HEK293T (cell line): ENCODE measurements at regions not wholly inside any gene's neighbourhood (a gene's known extent, or its start where the extent isn't known, plus 50 kb on each side); places are given as distances from the start of the nearest gene placed in this dataset.

Source experiments
- CTCF ChIA-PET: fragments of 350-600 bp; formaldehyde crosslinking; extraction: SDS; loops from one replicate; lab custom pipeline; 2021; ENCODE audit warnings: antibody characterized with exemption, inconsistent platforms; lab: Yijun Ruan, JAX
- POLR2A ChIA-PET: fragments of 350-600 bp; formaldehyde crosslinking; extraction: SDS; loops from one replicate; lab custom pipeline; 2020; ENCODE audit warnings: antibody characterized with exemption, inconsistent platforms; lab: Yijun Ruan, JAX
- DNase-seq: peaks from one replicate; pipeline ENCODE4 v3.0.0; 2012; ENCODE audit warnings: mixed read lengths; ENCODE audit errors: extremely low spot score
- ARNT ChIP-seq: fragments of 450-650 bp; IDR thresholded peaks from 2 replicates; pipeline ENCODE4 v1.6.1; 2017; ENCODE audit warnings: mild to moderate bottlenecking
- BHLHE40 ChIP-seq: fragments of 450-650 bp; IDR thresholded peaks from 2 replicates; pipeline ENCODE4 v1.6.1; 2016; ENCODE audit warnings: mild to moderate bottlenecking, moderate library complexity, borderline replicate concordance
- CTBP1 ChIP-seq: fragments of 450-650 bp; IDR thresholded peaks from 2 replicates; pipeline ENCODE4 v1.6.1; 2016; ENCODE audit warnings: borderline replicate concordance
- ELF4 ChIP-seq: fragments of 450-650 bp; IDR thresholded peaks from 2 replicates; pipeline ENCODE4 v1.6.1; 2017; ENCODE audit warnings: antibody characterized with exemption
- FOXA1 ChIP-seq: fragments of 450-650 bp; IDR thresholded peaks from 2 replicates; pipeline ENCODE4 v1.6.1; 2016; ENCODE audit warnings: mild to moderate bottlenecking
- FOXK2 ChIP-seq: fragments of 450-650 bp; IDR thresholded peaks from 2 replicates; pipeline ENCODE4 v1.6.1; 2016; ENCODE audit warnings: mild to moderate bottlenecking
- FOXM1 ChIP-seq: fragments of 450-650 bp; IDR thresholded peaks from 2 replicates; pipeline ENCODE4 v1.6.1; 2017; ENCODE audit warnings: mild to moderate bottlenecking, borderline replicate concordance
- HDGF ChIP-seq: fragments of 450-650 bp; IDR thresholded peaks from 2 replicates; pipeline ENCODE4 v1.6.1; 2017; ENCODE audit warnings: antibody characterized with exemption, borderline replicate concordance
- L3MBTL2 ChIP-seq: fragments of 450-650 bp; conservative IDR thresholded peaks from 2 replicates; pipeline ENCODE4 v1.6.1; 2016; ENCODE audit warnings: mild to moderate bottlenecking
- LEF1 ChIP-seq: fragments of 450-650 bp; IDR thresholded peaks from 2 replicates; pipeline ENCODE4 v1.6.1; 2017; ENCODE audit warnings: mild to moderate bottlenecking, borderline replicate concordance
- NFRKB ChIP-seq: fragments of 450-650 bp; IDR thresholded peaks from 2 replicates; pipeline ENCODE4 v1.6.1; 2016; ENCODE audit warnings: mild to moderate bottlenecking, moderate library complexity
- PKNOX1 ChIP-seq: fragments of 450-650 bp; IDR thresholded peaks from 2 replicates; pipeline ENCODE4 v1.6.1; 2016
- SP1 ChIP-seq: fragments of 450-650 bp; IDR thresholded peaks from 2 replicates; pipeline ENCODE4 v1.6.1; 2017
- SUZ12 ChIP-seq: fragments of 450-650 bp; IDR thresholded peaks from 2 replicates; pipeline ENCODE4 v1.6.1; 2016; ENCODE audit warnings: mild to moderate bottlenecking
- TARDBP ChIP-seq: fragments of 450-650 bp; IDR thresholded peaks from 2 replicates; pipeline ENCODE4 v1.6.1; 2016
- ZNF384 ChIP-seq: fragments of 450-650 bp; IDR thresholded peaks from 2 replicates; pipeline ENCODE4 v1.6.1; 2016

- no peak for DNase-seq
- POLR2A ChIA-PET = no interaction called here
- TF ChIP-seq L3MBTL2 = no peak
- TF ChIP-seq SUZ12 = no peak
- no peak for TF ChIP-seq NFRKB
- CTCF ChIA-PET = no interaction called here
These were observed 157.1 kb downstream of the TRIML1 start for GRCh38 chr4:188296331-188296730.

GRCh38 chr4:188297873-188298272 is 158.6 kb downstream of the TRIML1 start:
- CTCF ChIA-PET = no interaction called here
- POLR2A ChIA-PET = no interaction called here
- TF ChIP-seq ELF4 (no peak), FOXK2 (no peak), NFRKB (no peak), BHLHE40 (no peak), ARNT (no peak), ZNF384 (no peak), SP1 (no peak), HDGF (no peak), L3MBTL2 (no peak), PKNOX1 (no peak), SUZ12 (no peak), TARDBP (no peak), CTBP1 (no peak), FOXM1 (no peak), FOXA1 (no peak), LEF1 (no peak)
- DNase-seq = no peak

GRCh38 chr4:188299161-188299560 is 159.9 kb downstream of the TRIML1 start:
- POLR2A ChIA-PET = no interaction called here
- no peak for DNase-seq
- CTCF ChIA-PET = no interaction called here
- TF ChIP-seq HDGF (no peak), ELF4 (no peak), FOXA1 (no peak), L3MBTL2 (no peak), NFRKB (no peak), CTBP1 (no peak), PKNOX1 (no peak), SP1 (no peak), BHLHE40 (no peak), SUZ12 (no peak), LEF1 (no peak), TARDBP (no peak), ZNF384 (no peak), ARNT (no peak), FOXM1 (no peak), FOXK2 (no peak)

- TF ChIP-seq FOXA1 (no peak), FOXK2 (no peak)
- DNase-seq = no peak
- POLR2A ChIA-PET = no interaction called here
- CTCF ChIA-PET = no interaction called here
These were observed 161.1 kb downstream of the TRIML1 start for GRCh38 chr4:188300385-188300784.

GRCh38 chr4:188305690-188306089 is 166.4 kb downstream of the TRIML1 start:
- DNase-seq = no peak
- ChIA-PET POLR2A (no interaction called here), CTCF (no interaction called here)
- no peak for TF ChIP-seq PKNOX1
- TF ChIP-seq HDGF = no peak
- TF ChIP-seq LEF1 = no peak
- no peak for TF ChIP-seq NFRKB
- TF ChIP-seq ELF4 = no peak
- no peak for TF ChIP-seq FOXA1
- no peak for TF ChIP-seq CTBP1
- TF ChIP-seq TARDBP = no peak
- TF ChIP-seq SP1 = no peak
- no peak for TF ChIP-seq ARNT
- TF ChIP-seq BHLHE40 = no peak
- TF ChIP-seq FOXM1 = no peak

GRCh38 chr4:188307591-188307990 is 168.3 kb downstream of the TRIML1 start:
- no peak for TF ChIP-seq ELF4
- TF ChIP-seq FOXM1 = no peak
- TF ChIP-seq SUZ12 = no peak
- no peak for TF ChIP-seq BHLHE40
- no peak for TF ChIP-seq TARDBP
- no peak for TF ChIP-seq LEF1
- no peak for TF ChIP-seq ZNF384
- TF ChIP-seq SP1 = no peak
- TF ChIP-seq NFRKB = no peak
- no peak for TF ChIP-seq PKNOX1
- no peak for TF ChIP-seq CTBP1
- no peak for TF ChIP-seq ARNT
- no peak for TF ChIP-seq FOXK2
- TF ChIP-seq FOXA1 = no peak
- no peak for TF ChIP-seq L3MBTL2
- TF ChIP-seq HDGF = no peak
- CTCF ChIA-PET = no interaction called here
- POLR2A ChIA-PET = interaction anchor here (0.7 kb wide), 1 partner anchor 1749 kb away, joined by 4 read pairs; no protein-coding TSS in a partner anchor
- no peak for DNase-seq
